Tibial nerve (tissue), 4 donors: ENCODE measurements at regions not wholly inside any gene's neighbourhood (a gene's known extent, or its start where the extent isn't known, plus 50 kb on each side); places are given as distances from the start of the nearest gene placed in this dataset.

Source experiments
- DNase-seq, 2 donors: peaks; one replicate each; pipeline ENCODE4 v3.0.0-alpha.2; 2019; ENCODE audit warnings: low spot score in 2 of 2
- H3K27ac ChIP-seq, 4 donors: fragments of 200-600 bp; sonication (generic) in 3 of 4; one replicate each; pipeline ENCODE4 v1.5.1; 2017 to 2019; ENCODE audit warnings: mild to moderate bottlenecking in 1 of 4
- H3K27me3 ChIP-seq, 2 donors: fragments of 200-600 bp; sonication (generic) in 1 of 2; one replicate each; pipeline versions ENCODE4 v1.5.1 to v1.6.0; 2017 to 2019
- H3K36me3 ChIP-seq, 3 donors: fragments of 200-600 bp; sonication (generic); one replicate each; pipeline ENCODE4 v1.5.1; 2018 to 2019
- H3K4me1 ChIP-seq, 4 donors: fragments of 200-600 bp; sonication (generic) in 3 of 4; one replicate each; pipeline ENCODE4 v1.5.1; 2017 to 2019
- H3K4me3 ChIP-seq, 4 donors: fragments of 200-600 bp; sonication (generic) in 3 of 4; one replicate each; pipeline ENCODE4 v1.5.1; 2017 to 2019; ENCODE audit warnings: mild to moderate bottlenecking in 1 of 4, moderate library complexity in 1 of 4
- H3K9me3 ChIP-seq, 4 donors: fragments of 200-600 bp; sonication (generic) in 3 of 4; one replicate each; pipeline ENCODE4 v1.5.1; 2017 to 2019
- EP300 ChIP-seq, 2 donors: sonication (generic); formaldehyde crosslinking; IDR thresholded peaks; one replicate each; pipeline ENCODE4 v1.6.1; 2017; ENCODE audit warnings: antibody characterized with exemption in 2 of 2, mild to moderate bottlenecking in 1 of 2
- POLR2A ChIP-seq, 2 donors: fragments of 450-650 bp; IDR thresholded peaks; one replicate each; pipeline ENCODE4 v1.6.1; 2017; ENCODE audit warnings: antibody characterized with exemption in 2 of 2, mild to moderate bottlenecking in 2 of 2, moderate library complexity in 2 of 2
- WGBS, 2 donors: methylation state at CpG; one replicate each; pipeline ENCODE4 v1.1.5; 2018; 5-methylcytosine and 5-hydroxymethylcytosine counted together
- TF ChIP-seq, protein P1 (sequence below), 5 experiments: fragments of 200-600 bp in 3 of 5; fragments of 450-650 bp in 2 of 5; sonication (generic) in 3 of 5; IDR thresholded peaks; one replicate each; pipeline ENCODE4 v1.5.1; 2016 to 2019; ENCODE audit warnings: antibody characterized with exemption in 5 of 5, mild to moderate bottlenecking in 3 of 5, moderate library complexity in 2 of 5

DNA sequence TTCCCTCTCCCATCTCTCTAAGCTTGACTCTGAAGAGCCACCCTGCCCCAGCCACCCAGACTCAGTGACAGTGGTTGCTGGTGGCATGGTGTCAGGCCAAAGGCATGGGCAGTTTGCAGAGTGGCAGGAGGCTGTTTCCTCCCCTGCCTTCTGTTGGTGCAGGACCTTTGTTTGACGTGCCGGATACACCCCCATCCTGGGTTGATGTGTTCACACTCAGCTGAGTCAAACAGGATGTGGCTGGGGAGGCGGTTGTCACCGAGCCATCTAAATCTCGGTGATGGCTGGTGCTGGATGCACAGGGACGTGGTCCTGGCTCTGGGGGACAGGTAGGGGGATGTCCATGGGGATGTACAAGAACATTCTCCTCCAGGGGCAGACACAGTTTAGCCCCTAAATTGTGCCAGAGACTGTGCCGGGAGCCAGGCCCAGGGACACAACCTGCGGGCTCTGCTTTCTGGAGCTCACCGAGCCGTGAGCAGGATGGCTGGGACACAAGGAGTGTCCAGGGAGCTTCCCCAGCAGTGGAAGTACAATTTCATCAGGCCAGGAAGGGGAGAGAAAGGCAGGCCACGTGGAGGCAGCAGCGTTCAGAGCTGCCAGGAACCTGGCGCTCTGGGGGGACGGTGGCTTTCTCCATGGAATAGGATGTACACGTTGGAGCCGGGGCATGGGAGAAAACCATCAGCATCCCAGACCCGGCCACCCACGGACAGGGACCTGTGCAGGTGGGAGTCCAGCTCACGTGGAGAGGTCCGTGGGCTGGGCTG lies 264.2 kb downstream of the SEC14L1 start:
- peak overlapping the region in 3 of 4 donors; percentile 71 to 81 (median 74) for H3K27ac ChIP-seq
- no peaks in the 10 kb centered on the region for H3K27me3 ChIP-seq
- peak overlapping the region in 2 of 4 donors; percentile 6 to 8 for H3K4me3 ChIP-seq
- 51 to 61% methylated on average over 16 to 20 of the region's 20 CpGs for WGBS, 2 donors
- no peaks in the 10 kb centered on the region for H3K9me3 ChIP-seq
- TF ChIP-seq POLR2A (IDR thresholded peaks at IDR 0.05) (no peak), EP300 (IDR thresholded peaks at IDR 0.05) (peak in 1 of 2 donors; percentile 46)
- TF ChIP-seq, protein P1, sequence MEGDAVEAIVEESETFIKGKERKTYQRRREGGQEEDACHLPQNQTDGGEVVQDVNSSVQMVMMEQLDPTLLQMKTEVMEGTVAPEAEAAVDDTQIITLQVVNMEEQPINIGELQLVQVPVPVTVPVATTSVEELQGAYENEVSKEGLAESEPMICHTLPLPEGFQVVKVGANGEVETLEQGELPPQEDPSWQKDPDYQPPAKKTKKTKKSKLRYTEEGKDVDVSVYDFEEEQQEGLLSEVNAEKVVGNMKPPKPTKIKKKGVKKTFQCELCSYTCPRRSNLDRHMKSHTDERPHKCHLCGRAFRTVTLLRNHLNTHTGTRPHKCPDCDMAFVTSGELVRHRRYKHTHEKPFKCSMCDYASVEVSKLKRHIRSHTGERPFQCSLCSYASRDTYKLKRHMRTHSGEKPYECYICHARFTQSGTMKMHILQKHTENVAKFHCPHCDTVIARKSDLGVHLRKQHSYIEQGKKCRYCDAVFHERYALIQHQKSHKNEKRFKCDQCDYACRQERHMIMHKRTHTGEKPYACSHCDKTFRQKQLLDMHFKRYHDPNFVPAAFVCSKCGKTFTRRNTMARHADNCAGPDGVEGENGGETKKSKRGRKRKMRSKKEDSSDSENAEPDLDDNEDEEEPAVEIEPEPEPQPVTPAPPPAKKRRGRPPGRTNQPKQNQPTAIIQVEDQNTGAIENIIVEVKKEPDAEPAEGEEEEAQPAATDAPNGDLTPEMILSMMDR (IDR thresholded peaks at IDR 0.05): peak in 1 of 5 experiments; percentile 11
- DNase-seq: no peak
- H3K36me3 ChIP-seq: peaks cover 0 to 17% (median 0%) of the 10 kb centered on the region in 3 donors
- H3K4me1 ChIP-seq: peaks cover 0 to 97% (median 78%) of the 10 kb centered on the region in 4 donors

DNA sequence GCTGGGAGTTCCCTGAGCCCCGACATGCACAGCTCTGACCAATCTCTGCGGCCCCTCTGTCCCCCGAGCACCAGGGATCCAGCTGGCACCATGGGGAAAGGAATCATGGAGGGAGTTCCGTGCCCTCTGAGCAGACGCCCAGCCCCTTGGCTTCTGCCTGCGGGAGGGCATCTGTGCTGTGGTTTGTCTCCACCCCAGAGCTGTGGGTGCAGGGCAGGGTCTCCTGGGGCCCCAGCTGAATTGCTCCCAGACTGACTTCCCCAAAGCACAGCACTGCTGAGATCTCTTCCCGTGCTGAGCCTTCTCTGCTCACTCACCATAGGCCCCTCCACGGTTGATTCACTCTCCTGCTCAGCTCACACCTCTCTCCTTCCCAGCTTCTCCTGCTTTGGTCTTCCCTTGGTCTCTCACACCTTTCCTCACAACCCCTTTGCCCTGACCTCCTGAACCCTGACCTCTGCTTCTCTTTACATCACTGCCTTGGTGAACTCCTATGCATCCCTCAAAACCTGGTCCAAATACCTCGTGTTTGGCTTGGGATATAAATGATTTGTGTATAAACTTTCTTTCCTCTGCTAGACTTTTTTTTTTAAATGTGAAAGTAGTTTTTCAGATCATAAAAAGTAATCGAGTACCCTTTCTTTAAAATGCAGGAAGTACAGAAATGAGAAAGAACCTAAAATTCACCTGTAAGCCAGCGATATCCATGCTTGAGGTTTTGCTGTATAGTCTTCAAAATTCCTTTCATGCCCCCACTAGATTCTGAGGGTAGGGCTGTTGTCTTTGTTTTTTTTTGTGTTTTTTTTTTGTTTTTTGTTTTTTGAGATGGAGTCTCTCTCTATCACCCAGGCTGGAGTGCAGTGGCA lies 265.3 kb downstream of the SEC14L1 start:
- WGBS, 2 donors: 55 to 87% methylated on average over 8 to 11 of the region's 11 CpGs
- DNase-seq: no peak
- TF ChIP-seq EP300 (IDR thresholded peaks at IDR 0.05) (no peak), POLR2A (IDR thresholded peaks at IDR 0.05) (no peak)
- TF ChIP-seq, protein P1 (IDR thresholded peaks at IDR 0.05): no peak
- Histone ChIP-seq H3K4me3 (peak overlapping the region in 1 of 4 donors; percentile 6), H3K36me3 (peaks cover 0 to 17% (median 0%) of the 10 kb centered on the region in 3 donors), H3K9me3 (no peaks in the 10 kb centered on the region), H3K27me3 (no peaks in the 10 kb centered on the region), H3K4me1 (peaks cover 0 to 97% (median 79%) of the 10 kb centered on the region in 4 donors), H3K27ac (peak overlapping the region in 3 of 4 donors; percentile 71 to 81 (median 74))

DNA sequence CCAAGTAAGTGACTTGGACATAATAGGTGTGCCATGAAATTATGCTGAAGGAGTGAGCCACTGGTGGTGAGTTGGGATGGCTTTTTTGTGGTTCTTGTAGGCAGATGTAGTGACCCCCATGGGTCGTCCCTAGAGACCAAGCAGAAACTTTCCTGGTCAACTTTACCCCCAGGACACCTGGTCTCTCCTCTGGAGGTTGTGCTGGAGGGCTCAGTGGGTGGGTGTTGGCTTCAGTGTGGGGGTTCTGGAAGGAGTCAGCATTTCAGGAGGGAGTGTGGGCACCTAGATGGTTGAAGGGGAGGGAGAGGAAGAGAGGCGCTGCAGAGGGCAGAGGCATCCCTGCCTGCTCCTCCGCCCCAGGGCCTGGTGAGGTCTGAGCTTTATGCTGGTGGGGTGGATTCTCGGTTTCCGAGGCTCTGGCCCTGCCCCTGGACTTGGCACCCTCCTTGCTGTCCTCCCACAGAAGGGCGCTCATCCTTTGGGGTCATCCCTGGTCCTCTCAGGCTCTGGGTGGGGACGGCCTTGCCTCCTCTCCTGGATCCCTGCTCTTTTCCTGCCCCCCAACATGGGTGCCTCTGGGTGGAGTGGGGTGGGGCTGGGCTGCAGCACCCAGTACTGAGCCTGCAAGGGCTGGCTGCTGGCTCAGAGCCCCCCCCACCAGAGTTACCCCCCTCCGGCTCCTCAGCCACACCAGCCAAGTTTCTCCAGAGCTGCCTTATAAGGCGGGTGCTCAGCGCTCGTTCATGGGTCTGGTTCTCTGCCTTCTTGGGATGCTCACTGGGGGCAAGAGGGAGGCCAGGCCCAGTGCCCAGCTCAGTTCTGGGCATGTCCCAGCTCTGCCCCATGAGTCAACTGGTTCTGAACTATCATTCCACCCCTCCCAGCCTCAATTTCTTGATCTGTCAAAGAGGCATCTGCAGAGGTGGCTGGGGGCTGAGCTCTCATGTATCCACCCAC lies 266.8 kb downstream of the SEC14L1 start:
- DNase-seq: no peak
- H3K4me3 ChIP-seq: no peak overlapping the region
- TF ChIP-seq POLR2A (IDR thresholded peaks at IDR 0.05): no peak
- no peak for TF ChIP-seq EP300 (IDR thresholded peaks at IDR 0.05)
- H3K27ac ChIP-seq: peak overlapping the region; percentile 67 to 84 (median 79)
- H3K9me3 ChIP-seq: peaks cover 0 to 5% (median under 1%) of the 10 kb centered on the region in 4 donors
- 50 to 62% methylated on average over 7 to 10 of the region's 11 CpGs for WGBS, 2 donors
- H3K4me1 ChIP-seq: peaks cover 0 to 92% (median 82%) of the 10 kb centered on the region in 4 donors
- no peaks in the 10 kb centered on the region for H3K27me3 ChIP-seq
- peaks cover 0 to 13% (median 0%) of the 10 kb centered on the region in 3 donors for H3K36me3 ChIP-seq

DNA sequence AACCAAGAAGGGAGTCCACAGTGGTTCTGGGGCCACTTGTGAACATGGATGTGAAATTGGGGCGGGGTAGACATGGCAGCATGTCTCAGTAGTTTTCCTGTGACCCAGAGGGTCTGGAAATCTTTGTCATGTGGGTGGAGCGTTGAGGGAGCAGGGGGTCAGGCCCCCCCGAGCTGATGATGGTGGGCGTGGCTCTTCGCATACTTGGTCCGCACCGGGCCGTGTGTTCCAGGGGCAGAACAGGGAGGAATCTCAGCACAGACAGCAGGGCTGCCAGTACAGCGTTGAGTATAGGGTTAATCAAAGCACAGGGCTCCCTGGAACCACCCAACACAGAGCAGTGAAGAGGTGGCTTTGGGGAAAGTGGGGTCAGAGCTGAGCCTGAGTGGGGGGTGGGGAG lies 267.5 kb downstream of the SEC14L1 start:
- H3K27me3 ChIP-seq: no peaks in the 10 kb centered on the region
- WGBS, 2 donors: 21 to 43% methylated on average over 9 of the region's 9 CpGs
- no peak for DNase-seq
- no peak overlapping the region for H3K4me3 ChIP-seq
- peaks cover 0 to 11% (median 3%) of the 10 kb centered on the region in 4 donors for H3K9me3 ChIP-seq
- peak overlapping the region; percentile 67 to 84 (median 79) for H3K27ac ChIP-seq
- TF ChIP-seq EP300 (IDR thresholded peaks at IDR 0.05) (no peak), POLR2A (IDR thresholded peaks at IDR 0.05) (no peak)
- TF ChIP-seq, protein P1 (IDR thresholded peaks at IDR 0.05): no peak
- peaks cover 0 to 85% (median 77%) of the 10 kb centered on the region in 4 donors for H3K4me1 ChIP-seq
- peaks cover 0 to 7% (median 0%) of the 10 kb centered on the region in 3 donors for H3K36me3 ChIP-seq
